Endodermal cell (in vitro differentiated cells): ENCODE measurements at regions not wholly inside any gene's neighbourhood (a gene's known extent, or its start where the extent isn't known, plus 50 kb on each side); places are given as distances from the start of the nearest gene placed in this dataset.

Experiments
- DNase-seq: peaks from one replicate; pipeline ENCODE4 v3.0.0-alpha.2; 2017
- H3K27ac ChIP-seq: 2 replicates; pipeline ENCODE4 v1.5.1; 2013; ENCODE audit warnings: mild to moderate bottlenecking, low read depth, low read length, moderate library complexity
- H3K27me3 ChIP-seq: 2 replicates; pipeline ENCODE4 v1.6.1; 2013; ENCODE audit warnings: mild to moderate bottlenecking, low read length, moderate library complexity; ENCODE audit not compliant: insufficient read depth, control insufficient read depth, poor library complexity, severe bottlenecking
- H3K36me3 ChIP-seq: 2 replicates; pipeline ENCODE4 v1.7.0; 2013; ENCODE audit warnings: mild to moderate bottlenecking, low read length, moderate library complexity; ENCODE audit not compliant: control insufficient read depth, insufficient read depth
- H3K4me1 ChIP-seq: one replicate; pipeline ENCODE4 v1.7.0; 2013; ENCODE audit warnings: low read length; ENCODE audit not compliant: control insufficient read depth, insufficient read depth
- H3K4me3 ChIP-seq: 2 replicates; pipeline ENCODE4 v1.5.1; 2013; ENCODE audit warnings: mild to moderate bottlenecking, low read length, moderate library complexity
- H3K9ac ChIP-seq: 2 replicates; pipeline ENCODE4 v1.6.1; 2013; ENCODE audit warnings: mild to moderate bottlenecking, low read length, moderate library complexity; ENCODE audit not compliant: poor library complexity, severe bottlenecking; ENCODE audit errors: extremely low read depth
- H3K9me3 ChIP-seq: 2 replicates; pipeline ENCODE4 v1.6.1; 2013; ENCODE audit warnings: mild to moderate bottlenecking, low read length, moderate library complexity; ENCODE audit not compliant: control insufficient read depth
- H3K27ac Mint-ChIP-seq: 2 replicates; pipeline ENCODE4 v1.8.0; 2020; ENCODE audit warnings: mixed read lengths
- H3K27me3 Mint-ChIP-seq: 2 replicates; pipeline ENCODE4 v1.8.0; 2021; ENCODE audit warnings: mild to moderate bottlenecking, mixed read lengths; ENCODE audit not compliant: insufficient read depth
- H3K36me3 Mint-ChIP-seq: 2 replicates; pipeline ENCODE4 v1.8.0; 2020; ENCODE audit warnings: low read depth, mixed read lengths
- H3K4me1 Mint-ChIP-seq: 2 replicates; pipeline ENCODE4 v1.8.0; 2020; ENCODE audit warnings: mixed read lengths
- H3K4me3 Mint-ChIP-seq: 2 replicates; pipeline ENCODE4 v1.8.0; 2020; ENCODE audit warnings: mild to moderate bottlenecking, moderate library complexity, mixed read lengths
- H3K9me3 Mint-ChIP-seq: 2 replicates; pipeline ENCODE4 v1.8.0; 2020; ENCODE audit warnings: mild to moderate bottlenecking, mixed read lengths
- WGBS, 2 experiments: methylation state at CpG; one replicate each; pipeline versions ENCODE4 v1.1.5 to v1.1.7; 2013; ENCODE audit warnings: missing lambda C conversion rate in 2 of 2, mixed read lengths in 1 of 2; ENCODE audit not compliant: insufficient coverage in 1 of 2, insufficient read length in 1 of 2; 5-methylcytosine and 5-hydroxymethylcytosine counted together
- TF ChIP-seq, protein P1 (sequence below): fragments of 200-600 bp; sonication (generic); conservative IDR thresholded peaks from 2 replicates; pipeline ENCODE4 v1.5.0; 2021; ENCODE audit warnings: antibody characterized with exemption, mild to moderate bottlenecking

DNA sequence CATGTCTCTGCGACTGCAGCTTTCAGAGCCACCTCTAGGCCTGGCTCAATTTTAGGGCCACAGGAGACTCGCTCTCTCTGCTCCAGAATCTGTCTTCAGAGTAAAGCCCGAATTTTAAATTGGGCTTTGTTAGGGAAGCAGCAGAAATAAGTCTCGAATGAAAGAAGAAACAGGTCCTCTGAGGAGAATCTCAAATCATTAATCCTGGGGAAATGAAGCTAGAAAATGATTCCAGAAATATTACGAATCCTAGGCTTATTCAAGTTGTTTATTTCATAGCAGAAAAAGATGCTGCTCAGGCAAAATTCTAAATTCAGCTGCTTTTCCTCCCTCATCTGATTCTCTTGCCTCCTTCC, 114.2 kb upstream of the THBS1 start:
- 84% methylated on average over 5 of the region's 5 CpGs for WGBS, 2 experiments
- Histone ChIP-seq H3K36me3 (no peaks in the 10 kb centered on the region), H3K9me3 (no peaks in the 10 kb centered on the region), H3K9ac (no peak overlapping the region), H3K27me3 (no peaks in the 10 kb centered on the region), H3K27ac (no peak overlapping the region), H3K4me1 (no peaks in the 10 kb centered on the region), H3K4me3 (no peak overlapping the region)
- Mint-ChIP-seq H3K4me1 (no peaks in the 10 kb centered on the region), H3K4me3 (no peak overlapping the region), H3K36me3 (no peaks in the 10 kb centered on the region), H3K27ac (no peak overlapping the region), H3K9me3 (peaks cover 4% of the 10 kb centered on the region), H3K27me3 (no peaks in the 10 kb centered on the region)
- TF ChIP-seq, protein P1, sequence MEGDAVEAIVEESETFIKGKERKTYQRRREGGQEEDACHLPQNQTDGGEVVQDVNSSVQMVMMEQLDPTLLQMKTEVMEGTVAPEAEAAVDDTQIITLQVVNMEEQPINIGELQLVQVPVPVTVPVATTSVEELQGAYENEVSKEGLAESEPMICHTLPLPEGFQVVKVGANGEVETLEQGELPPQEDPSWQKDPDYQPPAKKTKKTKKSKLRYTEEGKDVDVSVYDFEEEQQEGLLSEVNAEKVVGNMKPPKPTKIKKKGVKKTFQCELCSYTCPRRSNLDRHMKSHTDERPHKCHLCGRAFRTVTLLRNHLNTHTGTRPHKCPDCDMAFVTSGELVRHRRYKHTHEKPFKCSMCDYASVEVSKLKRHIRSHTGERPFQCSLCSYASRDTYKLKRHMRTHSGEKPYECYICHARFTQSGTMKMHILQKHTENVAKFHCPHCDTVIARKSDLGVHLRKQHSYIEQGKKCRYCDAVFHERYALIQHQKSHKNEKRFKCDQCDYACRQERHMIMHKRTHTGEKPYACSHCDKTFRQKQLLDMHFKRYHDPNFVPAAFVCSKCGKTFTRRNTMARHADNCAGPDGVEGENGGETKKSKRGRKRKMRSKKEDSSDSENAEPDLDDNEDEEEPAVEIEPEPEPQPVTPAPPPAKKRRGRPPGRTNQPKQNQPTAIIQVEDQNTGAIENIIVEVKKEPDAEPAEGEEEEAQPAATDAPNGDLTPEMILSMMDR, result no peak
- no peak for DNase-seq

DNA sequence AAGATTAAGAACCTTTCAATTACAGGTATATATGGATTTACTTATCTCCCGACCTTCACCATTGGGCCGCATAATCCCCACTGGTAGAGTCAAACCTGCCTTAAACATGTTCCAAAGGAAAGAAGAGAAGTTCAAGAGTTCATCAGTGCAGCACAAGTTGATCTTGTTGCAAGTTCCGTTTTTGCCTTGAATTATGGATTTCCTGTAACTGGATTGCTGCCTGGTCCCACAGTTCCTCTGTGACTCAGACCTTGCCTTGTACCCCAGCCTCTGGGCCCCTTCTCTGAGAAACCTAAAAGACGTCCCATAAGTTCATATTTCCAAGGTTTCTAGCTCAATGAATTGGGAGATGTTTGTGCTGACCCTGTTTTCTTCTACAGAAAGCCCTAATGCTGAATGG, 112.5 kb upstream of the THBS1 start:
- WGBS, 2 experiments, result 90 to 92% methylated on average over 4 of the region's 4 CpGs
- H3K9ac ChIP-seq, result no peak overlapping the region

DNA sequence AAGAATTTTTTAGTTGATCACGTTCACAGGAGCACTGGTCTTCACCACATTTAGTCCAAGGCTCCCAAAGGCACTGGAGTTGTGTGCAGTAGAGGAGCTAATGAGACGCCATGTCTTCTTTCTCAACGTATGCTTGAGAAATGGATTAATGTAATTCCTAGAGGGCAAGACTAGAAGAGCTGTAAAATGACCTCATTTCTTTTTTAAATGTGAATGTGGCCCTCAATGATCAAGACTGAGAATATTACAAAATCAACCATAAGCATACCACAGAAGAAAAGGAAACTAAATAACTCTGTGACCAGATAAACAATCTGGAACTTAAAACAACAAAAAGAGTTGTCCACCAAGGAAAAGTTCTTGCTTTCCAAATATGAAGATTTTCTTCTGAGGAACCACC, 112.1 kb upstream of the THBS1 start:
- no peaks in the 10 kb centered on the region for H3K36me3 ChIP-seq
- Mint-ChIP-seq H3K4me3 (no peak overlapping the region), H3K4me1 (no peaks in the 10 kb centered on the region), H3K36me3 (no peaks in the 10 kb centered on the region), H3K9me3 (peaks cover 4% of the 10 kb centered on the region), H3K27me3 (no peaks in the 10 kb centered on the region), H3K27ac (no peak overlapping the region)
- H3K27ac ChIP-seq, result no peak overlapping the region
- 94 to 100% methylated on average over 3 of the region's 3 CpGs for WGBS, 2 experiments
- no peaks in the 10 kb centered on the region for H3K27me3 ChIP-seq
- H3K4me1 ChIP-seq, result no peaks in the 10 kb centered on the region
- H3K9me3 ChIP-seq, result no peaks in the 10 kb centered on the region
- H3K9ac ChIP-seq, result no peak overlapping the region
- TF ChIP-seq, protein P1, result no peak
- DNase-seq, result no peak
- no peak overlapping the region for H3K4me3 ChIP-seq

More for the DNA sequence above, 112.5 kb upstream of the THBS1 start:
- H3K9me3 ChIP-seq, result no peaks in the 10 kb centered on the region
- Mint-ChIP-seq H3K27me3 (no peaks in the 10 kb centered on the region), H3K9me3 (peaks cover 4% of the 10 kb centered on the region), H3K4me3 (no peak overlapping the region), H3K36me3 (no peaks in the 10 kb centered on the region), H3K27ac (no peak overlapping the region), H3K4me1 (no peaks in the 10 kb centered on the region)
- no peak overlapping the region for H3K27ac ChIP-seq
- H3K4me1 ChIP-seq, result no peaks in the 10 kb centered on the region
- no peaks in the 10 kb centered on the region for H3K36me3 ChIP-seq
- H3K27me3 ChIP-seq, result no peaks in the 10 kb centered on the region
- TF ChIP-seq, protein P1, result no peak
- no peak overlapping the region for H3K4me3 ChIP-seq
- no peak for DNase-seq
